GM18498 (cell line): ENCODE measurements at regions not wholly inside any gene's neighbourhood (a gene's known extent, or its start where the extent isn't known, plus 50 kb on each side); places are given as distances from the start of the nearest gene placed in this dataset.
A peak's percentile ranks its signal among the peaks of the same experiment; 100 is the strongest.
"Not testable (repeated sequence)": the region's sequence is repeated elsewhere in the genome, so short reads cannot be mapped to it uniquely, and the experiment has no call there.

Source experiments
- ATAC-seq: cut with Tn5 transposase; IDR thresholded peaks from one replicate; pipeline ENCODE4 v1.9.1; 2021; ENCODE audit warnings: mild to moderate bottlenecking, moderate library complexity; ENCODE audit not compliant: unreplicated experiment

- not testable (repeated sequence) for ATAC-seq
These were observed 773.7 kb upstream of the CITED2 start for GRCh38 chr6:140147825-140148814.

- ATAC-seq, result no peak
These were observed 766.4 kb upstream of the CITED2 start for GRCh38 chr6:140140891-140141290.

- no peak for ATAC-seq
These were observed 764.0 kb upstream of the CITED2 start for GRCh38 chr6:140138311-140139010.

GRCh38 chr6:140134224-140134623 is 759.8 kb upstream of the CITED2 start:
- no peak for ATAC-seq

GRCh38 chr6:140130074-140130473 is 755.6 kb upstream of the CITED2 start:
- ATAC-seq, result no peak

GRCh38 chr6:140124498-140124897 is 750.0 kb upstream of the CITED2 start:
- ATAC-seq, result no peak

GRCh38 chr6:140108167-140108566 is 733.7 kb upstream of the CITED2 start:
- no peak for ATAC-seq

- no peak for ATAC-seq
These were observed 732.8 kb upstream of the CITED2 start for GRCh38 chr6:140107216-140107615.

- no peak for ATAC-seq
These were observed 731.4 kb upstream of the CITED2 start for GRCh38 chr6:140105857-140106256.

GRCh38 chr6:140105241-140105640 is 730.8 kb upstream of the CITED2 start:
- ATAC-seq, result no peak

GRCh38 chr6:140101818-140102217 is 727.4 kb upstream of the CITED2 start:
- ATAC-seq, result no peak

- peak; percentile 60 for ATAC-seq
These were observed 726.9 kb upstream of the CITED2 start for GRCh38 chr6:140101367-140101766.

- no peak for ATAC-seq
These were observed 721.1 kb upstream of the CITED2 start for GRCh38 chr6:140095532-140095931.

GRCh38 chr6:140091895-140092294 is 717.4 kb upstream of the CITED2 start:
- no peak for ATAC-seq

GRCh38 chr6:140090871-140091270 is 716.4 kb upstream of the CITED2 start:
- no peak for ATAC-seq

- ATAC-seq, result no peak
These were observed 708.9 kb upstream of the CITED2 start for GRCh38 chr6:140083375-140083774.

- ATAC-seq, result no peak
These were observed 708.4 kb upstream of the CITED2 start for GRCh38 chr6:140082867-140083297.

GRCh38 chr6:140079328-140079727 is 704.9 kb upstream of the CITED2 start:
- ATAC-seq, result no peak

- no peak for ATAC-seq
These were observed 704.2 kb upstream of the CITED2 start for GRCh38 chr6:140078561-140079125.

GRCh38 chr6:140077827-140078560 is 703.5 kb upstream of the CITED2 start:
- no peak for ATAC-seq

- no peak for ATAC-seq
These were observed 701.7 kb upstream of the CITED2 start for GRCh38 chr6:140076105-140076504.
